Transverse colon (tissue), 3 donors: ENCODE measurements at regions not wholly inside any gene's neighbourhood (a gene's known extent, or its start where the extent isn't known, plus 50 kb on each side); places are given as distances from the start of the nearest gene placed in this dataset.

Source experiments
- POLR2A ChIP-seq: fragments of 450-650 bp; IDR thresholded peaks from one replicate; pipeline ENCODE4 v1.6.1; 2016; ENCODE audit warnings: antibody characterized with exemption, mild to moderate bottlenecking, moderate library complexity
- POLR2AphosphoS5 ChIP-seq, 3 donors: sonication (generic); formaldehyde crosslinking; IDR thresholded peaks; one replicate each; pipeline ENCODE4 v1.6.1; 2016; ENCODE audit warnings: antibody characterized with exemption in 3 of 3

DNA sequence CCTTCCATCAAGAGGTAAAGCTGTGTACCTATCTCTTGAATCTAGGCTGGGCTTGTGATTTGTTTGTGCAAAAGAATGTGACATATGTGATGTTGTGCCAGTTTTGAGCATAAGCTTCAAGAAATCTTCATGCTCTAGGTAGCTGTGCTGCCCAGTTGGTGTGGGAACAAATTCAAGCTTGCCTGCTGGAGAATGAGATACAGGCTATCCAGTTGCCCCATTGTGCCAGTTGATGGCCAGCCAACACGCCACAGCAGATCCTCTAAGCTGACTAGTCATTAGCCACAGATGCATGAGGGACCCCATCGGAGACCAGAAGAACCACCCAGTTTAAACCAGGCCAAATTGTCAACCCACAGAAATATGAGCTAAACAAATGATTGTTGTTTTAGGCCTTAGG lies 180.5 kb upstream of the MPHOSPH6 start:
- TF ChIP-seq POLR2AphosphoS5 (IDR thresholded peaks at IDR 0.05) (no peak), POLR2A (no peak)
